GM19043 (cell line): ENCODE measurements at regions not wholly inside any gene's neighbourhood (a gene's known extent, or its start where the extent isn't known, plus 50 kb on each side); places are given as distances from the start of the nearest gene placed in this dataset.

Source experiments
- ATAC-seq: cut with Tn5 transposase; IDR thresholded peaks from one replicate; pipeline ENCODE4 v1.9.1; 2021; ENCODE audit warnings: low read depth; ENCODE audit not compliant: unreplicated experiment

DNA sequence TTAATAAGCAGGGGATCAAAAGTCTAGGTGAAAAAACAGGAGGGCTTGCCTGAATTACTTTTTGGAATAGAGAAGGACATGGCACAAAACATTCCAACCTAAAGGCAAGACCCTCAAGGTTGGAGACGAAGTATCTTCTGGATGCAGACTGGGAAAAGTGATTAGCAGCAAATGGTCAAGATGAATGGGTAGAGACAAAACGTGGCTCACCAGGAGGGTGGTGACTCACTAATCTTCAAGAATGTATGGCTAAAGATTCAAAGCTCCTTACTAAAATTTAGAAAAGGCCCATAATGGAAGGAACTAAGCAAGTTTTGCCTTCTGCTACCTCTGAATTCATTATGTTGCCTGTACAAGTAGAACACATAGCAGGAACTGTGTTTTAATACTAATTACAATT is 469.5 kb upstream of the RBFOX1 start:
- no peak for ATAC-seq

DNA sequence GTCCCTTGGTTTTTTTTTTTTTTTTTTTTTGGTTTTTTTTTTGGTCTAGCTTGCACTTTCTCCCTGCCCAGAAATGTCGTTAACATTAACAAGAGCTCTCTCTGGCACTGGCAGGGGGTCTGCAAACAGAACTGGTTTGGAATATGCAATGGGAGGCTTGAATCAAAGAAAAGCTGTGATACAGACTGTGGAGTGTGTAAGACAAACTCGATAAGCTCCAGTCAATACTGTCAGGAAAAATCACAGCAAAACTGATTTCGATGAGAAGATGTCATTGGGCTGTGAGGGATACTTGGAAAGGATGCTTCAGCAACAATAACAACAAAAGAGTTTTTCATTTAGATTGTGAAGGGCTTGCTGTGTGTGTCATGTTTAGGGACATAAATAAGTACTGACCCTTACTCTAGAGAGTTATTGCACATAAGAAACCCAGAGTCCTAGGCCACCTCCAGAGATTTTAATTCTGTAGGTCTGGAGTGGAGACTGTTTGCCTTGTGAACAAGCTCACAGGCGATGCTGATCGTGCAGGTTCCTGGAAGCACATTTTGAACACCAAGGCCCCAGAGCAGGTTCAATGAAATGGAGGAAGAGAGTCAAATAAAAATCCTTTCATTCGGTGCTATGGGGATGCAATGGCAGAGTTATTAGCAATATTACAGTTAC is 470.7 kb upstream of the RBFOX1 start:
- ATAC-seq: no peak

DNA sequence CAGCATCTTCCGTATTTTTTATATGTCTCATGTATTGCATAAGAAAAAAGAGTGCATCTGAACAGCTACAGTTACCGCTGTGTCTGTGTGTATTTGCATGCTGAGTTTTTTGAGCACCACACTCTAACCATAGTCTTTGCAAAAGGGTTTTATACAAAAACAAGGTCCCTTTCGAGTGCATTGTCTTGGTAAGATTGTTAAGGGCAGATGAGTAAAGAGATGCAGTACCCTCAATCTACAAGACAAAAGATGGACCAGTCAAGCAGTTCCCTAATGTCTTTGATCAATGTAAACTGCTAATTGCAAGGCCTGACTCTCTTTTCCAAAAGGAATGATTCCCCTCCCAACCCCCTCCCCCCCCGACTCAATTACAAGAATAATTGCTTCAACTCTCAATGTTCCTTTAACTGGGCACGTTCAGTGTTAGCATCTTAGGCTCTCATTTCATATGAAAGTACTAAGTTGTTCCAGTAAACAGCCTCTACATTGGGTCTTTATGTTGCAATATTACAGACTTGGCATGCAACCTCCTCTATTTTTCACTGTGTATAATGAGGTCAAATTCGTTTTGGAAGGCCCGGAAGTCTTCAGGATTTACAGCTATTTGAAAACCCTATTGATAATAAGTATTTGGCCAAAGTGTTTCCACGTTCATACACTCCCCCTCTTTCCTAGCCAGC is 471.4 kb upstream of the RBFOX1 start:
- no peak for ATAC-seq

DNA sequence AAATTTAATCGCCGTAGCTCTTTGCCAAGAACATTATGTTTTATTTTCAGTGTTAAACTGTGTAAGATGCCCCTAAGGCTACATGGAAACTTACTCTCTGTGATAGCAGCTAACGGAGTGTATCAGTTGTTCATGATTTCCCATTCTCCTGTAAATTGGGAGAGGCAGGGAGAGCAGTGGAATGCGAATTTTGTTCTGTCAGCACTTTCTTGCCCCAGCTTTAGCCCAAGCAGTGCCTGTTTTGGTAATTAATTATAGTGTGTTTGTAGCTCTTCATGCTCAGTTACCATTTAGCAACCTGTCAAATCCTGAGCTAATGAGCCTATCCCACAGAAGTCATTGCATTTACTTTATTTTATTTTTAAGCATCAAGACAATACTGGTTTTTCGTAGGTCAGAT is 475.1 kb upstream of the RBFOX1 start:
- no peak for ATAC-seq

DNA sequence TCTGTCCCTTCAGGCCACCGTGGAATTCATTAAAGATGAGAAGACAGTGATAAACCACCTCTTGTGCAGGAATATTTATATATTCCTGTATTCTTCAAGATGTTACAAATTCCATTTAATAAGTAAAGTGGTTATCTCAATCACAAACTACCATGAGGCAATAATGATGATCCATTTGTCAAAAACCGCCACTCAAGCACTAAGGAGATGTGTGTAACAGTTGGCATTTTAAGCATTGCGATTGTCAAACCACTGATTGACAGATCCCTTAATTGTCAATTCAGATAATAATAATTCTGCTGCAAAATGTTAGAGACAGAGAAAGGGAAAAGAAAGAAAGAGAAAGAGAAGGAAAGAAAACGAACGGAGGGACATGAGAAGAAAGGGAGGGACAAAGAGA is 476.1 kb upstream of the RBFOX1 start:
- ATAC-seq: no peak

DNA sequence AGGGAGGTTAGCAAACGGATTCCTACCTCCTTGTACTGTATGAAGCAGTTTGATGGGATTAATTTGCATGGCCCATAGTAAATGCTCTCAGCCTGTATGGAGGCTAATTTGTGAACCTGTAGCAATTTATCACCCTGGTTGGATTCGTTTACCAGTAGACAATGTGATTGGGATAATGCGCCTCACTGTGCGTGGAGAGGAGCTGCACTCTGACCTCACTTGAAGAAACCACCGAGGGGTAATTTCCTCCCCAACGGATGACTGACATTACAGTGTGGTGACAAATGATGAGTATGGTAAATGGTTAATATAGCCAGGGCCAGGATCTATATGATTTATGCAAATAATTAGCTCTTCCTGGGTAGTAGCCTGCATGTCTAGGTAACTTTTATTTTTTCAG is 479.1 kb upstream of the RBFOX1 start:
- ATAC-seq: no peak

DNA sequence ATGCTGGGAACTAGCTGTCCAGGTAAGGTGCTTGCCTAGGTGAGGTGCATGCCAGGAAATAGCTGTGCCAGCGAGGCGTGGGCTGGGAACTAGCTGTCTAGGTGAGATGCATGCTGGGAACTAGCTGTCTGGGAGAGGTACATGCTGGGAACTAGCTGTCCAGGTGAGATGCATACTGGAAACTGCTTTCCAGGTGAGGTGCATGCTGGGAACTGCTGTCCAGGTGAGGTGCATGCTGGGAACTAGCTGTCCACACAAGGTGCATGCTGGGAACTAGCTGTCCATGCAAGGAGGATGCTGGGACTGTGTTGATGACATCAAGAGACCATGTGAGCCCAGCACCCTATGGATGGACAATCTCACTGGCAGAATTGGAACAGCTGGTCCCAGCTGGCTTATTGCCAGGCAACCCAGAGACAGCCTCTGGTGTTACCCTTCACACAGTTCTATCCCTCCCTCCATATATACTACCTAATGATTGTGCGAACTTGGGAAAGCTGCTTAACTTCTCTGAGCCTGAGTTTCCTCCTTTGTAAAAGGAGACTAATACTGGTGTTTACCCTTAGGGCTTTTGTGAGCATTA is 479.9 kb upstream of the RBFOX1 start:
- no peak for ATAC-seq

DNA sequence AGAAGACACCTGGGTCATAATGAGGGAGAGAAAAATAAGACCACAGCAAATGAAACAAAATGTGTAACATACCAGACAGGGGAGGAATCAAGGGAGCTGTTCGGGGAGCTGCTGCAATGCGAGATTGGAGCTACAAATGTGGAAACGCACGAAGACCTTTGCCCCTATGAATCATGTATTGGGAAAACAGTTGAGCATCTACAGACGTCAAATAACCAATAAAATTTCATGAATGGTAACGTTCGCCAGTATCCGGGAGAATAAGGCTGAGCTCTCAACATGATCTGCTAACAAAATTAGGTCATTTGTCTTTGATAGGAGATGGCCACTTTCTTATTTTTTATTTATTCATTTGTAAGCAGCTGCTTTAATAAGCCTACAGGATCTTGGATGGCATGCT is 486.2 kb upstream of the RBFOX1 start:
- ATAC-seq: no peak

DNA sequence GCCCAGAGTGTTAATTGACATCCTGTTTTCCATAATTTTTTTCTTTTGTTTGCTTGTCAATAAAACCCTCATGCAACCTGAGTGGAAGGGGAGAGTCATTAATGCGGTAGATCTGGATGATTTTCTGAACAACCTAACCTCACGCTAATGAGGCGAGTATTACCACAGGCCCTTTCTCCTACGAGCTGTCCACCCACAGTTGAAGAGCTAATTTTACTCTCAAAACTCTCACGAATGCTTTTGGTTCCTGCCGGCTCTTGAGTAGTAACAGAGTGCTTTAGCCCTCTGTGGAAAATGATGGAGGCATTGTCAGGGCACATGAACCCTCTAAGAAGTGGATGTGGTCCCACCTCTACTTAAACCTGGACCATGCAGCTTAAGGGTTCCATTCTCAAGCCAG is 491.3 kb upstream of the RBFOX1 start:
- no peak for ATAC-seq

DNA sequence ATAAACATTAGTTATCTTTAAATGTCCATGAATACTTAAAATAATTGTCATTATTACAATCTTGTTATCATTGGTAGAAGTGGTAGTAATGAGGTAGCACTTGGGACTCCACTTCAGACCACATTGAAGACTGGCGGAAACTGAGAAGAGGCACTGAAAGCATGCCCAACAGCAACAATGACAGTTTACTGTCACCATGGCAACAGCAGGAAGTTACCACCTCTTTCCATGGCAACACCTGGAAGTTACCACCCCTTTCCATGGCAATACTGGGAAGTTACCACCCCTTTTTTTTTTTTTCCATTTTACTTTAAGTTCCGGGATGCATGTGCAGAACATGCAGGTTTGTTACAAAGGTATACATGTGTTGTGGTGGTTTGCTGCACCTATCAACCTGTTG is 494.9 kb upstream of the RBFOX1 start:
- no peak for ATAC-seq

DNA sequence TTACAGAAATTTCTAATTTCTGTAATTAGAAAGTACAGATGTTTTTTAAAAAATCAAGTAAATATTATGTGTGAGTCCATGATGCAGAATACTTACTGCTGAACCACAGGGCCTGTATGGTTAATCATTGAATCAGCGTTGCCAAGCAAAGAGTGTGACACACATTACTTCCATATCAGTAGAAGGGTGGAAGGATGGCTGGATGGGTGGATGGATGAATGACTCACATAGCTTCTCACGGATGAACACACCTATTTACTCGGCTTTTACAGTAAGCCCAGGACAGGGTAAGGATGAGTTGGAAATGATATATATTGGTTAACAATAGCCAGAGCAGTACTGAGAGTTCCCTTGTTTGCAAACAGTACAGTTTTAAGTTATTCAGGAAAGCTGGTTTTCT is 495.9 kb upstream of the RBFOX1 start:
- ATAC-seq: no peak

DNA sequence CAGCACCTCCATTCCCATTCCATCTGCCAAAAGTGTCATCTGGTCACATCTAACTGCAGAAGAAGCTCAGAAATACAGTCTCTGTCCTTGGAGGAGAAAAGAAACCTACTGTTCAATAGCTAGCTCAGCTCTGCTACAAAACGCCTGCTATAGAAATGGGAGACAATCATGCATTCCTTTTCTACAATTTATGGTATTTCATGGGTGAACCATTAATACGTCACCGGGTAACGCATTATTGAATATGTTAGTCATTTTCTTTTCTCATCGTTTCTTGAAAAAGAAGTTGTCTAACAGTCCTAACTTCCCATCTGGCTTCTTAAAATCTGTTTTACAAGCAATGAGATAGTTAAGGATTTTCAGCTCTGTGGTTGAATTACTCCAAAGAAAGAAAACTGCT is 496.7 kb upstream of the RBFOX1 start:
- no peak for ATAC-seq

DNA sequence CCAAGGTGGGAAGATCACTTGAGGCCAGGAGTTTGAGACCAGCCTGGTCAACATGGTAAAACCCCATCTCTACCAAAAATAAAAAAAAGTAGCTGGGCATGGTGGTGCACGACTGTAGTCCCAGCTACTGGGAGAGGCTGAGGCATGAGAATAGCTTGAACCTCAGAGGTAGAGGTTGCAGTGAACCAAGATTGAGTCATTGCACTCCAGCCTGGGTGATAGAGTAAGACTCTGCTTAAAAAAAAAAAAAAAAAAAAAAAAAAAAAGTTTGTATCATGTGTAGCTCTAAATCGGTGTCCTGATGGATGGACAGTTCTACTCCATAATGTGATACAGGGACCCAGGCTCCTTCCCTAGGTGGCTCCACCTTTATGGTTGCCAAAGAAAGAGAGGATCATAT is 497.1 kb upstream of the RBFOX1 start:
- ATAC-seq: no peak

DNA sequence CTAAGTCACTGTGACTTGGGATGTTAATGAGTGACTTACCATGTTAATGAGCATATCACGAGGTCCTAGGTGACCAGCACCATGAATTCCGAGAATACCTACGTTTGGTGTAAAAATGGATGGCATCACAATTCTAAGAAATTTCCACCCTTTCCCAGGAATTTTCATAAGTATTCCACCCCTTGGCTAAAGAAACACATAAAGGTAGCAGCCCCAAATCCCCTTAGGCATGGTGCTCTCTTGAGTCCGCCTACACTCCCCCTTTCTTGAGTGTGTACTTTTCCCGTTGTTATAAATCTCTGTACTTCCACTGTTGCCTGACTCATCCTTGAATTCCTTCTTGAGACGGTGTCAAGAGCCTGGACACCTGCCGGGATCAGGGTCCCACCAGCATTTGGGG is 504.0 kb upstream of the RBFOX1 start:
- ATAC-seq: no peak

DNA sequence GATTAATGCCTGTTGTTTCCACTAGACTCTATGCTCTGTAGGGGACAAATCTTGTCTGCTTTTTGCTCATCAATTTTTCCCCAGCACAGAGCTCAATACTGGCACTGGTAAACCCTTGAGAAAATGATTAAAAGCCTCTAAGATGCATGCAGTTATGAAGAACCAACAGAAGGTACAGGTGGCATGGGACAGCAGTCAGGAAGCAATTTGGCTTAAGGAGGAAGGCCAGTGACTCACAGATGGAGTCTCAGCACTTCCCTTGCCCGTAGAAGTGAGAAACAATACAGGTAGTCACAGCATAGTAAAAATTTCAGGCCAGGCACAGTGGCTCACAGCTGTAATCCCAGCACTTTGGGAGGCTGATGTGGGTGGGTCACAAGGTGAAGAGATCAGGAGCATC is 504.7 kb upstream of the RBFOX1 start:
- ATAC-seq: no peak

DNA sequence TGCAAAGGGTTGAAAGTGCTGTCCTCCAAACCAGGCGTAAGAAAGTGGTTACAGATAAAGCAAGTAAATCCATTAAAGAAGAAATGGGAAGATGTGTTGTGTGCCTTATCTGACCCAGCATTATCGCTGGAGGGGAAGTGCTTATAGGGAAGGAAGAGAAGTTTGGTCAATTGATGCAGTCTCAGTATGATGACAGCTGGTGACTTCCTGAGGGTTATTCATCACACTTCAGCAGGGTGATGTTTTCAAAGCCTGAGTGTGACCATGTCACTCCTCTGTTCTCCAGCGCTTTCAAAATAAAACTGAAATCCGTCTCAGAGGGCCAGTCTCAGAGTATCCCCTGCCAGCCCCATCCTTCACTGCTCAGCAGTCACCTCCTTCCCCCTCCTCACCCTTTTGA is 505.4 kb upstream of the RBFOX1 start:
- ATAC-seq: no peak

DNA sequence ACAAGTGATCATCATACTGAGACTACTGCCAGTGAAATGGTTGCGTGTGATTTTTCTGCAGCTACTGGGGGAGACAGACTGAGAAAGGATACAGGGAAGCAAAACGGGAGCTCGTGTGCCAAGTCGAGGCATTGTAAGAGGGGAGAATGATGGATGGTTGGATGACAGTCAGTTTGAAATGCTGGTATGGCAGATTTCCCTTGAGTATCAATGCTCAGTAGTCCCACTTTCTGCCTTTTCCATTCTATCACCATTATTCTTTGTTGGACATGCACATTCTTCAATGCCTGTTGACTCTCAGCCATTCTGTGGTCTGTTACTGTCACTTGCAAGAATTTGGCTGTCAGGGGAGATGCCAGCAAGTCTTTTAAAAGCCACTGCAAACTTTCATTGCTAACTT is 510.6 kb upstream of the RBFOX1 start:
- no peak for ATAC-seq

DNA sequence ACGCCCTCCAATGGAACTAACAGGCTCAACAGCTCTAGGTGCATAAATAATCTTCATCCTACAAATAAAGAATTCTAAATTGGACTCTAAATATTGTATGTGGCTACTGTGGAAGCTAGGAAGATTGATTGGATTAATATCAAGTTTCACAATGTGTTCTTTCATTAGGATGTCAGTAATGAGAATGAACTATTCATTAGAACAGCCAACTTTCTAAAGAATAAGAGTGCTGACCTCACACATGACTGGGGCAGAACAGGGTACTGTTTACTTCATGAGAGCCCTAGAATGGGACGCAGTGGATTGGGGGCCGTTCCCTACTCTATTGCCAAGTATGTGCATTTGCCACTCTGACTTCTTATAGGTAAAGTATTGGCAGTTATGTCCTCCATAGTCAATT is 528.2 kb upstream of the RBFOX1 start:
- no peak for ATAC-seq

DNA sequence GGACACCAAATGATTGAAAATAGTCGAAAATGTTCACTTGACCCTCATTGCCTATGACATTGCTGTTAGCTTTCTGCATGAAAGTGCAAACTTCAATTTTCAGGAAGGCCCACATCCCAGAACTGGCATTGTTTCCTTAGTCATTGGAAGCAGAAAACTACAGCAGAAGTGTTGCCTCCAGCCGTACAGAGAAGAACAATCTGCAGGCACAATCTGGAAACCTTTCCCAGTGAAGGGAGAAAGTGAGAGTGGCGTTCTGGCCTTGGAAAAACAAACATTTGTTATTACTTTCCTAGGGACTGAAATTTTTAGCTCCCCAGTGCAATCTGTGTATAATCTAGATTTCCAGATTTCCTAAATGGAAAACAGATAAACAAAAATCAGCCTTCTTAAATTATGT is 529.5 kb upstream of the RBFOX1 start:
- ATAC-seq: no peak

DNA sequence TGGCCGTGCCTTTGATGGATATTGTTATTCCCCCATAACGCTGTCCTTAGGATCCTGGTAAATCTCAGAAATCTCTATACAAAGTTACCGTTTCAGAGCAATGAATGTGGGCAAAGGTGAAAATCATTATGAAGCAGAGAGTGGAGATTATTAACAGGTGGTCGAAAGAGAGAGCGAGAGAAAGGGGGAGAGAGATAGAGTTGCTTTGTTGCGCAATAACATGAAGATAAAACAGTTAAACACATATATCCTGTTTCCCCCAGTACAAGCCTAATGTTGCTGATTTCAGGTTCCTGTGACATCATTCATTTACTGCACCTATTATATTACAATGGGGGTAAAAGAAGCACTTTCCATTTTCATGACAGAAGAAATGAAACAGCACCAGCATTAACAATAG is 535.4 kb upstream of the RBFOX1 start:
- no peak for ATAC-seq

DNA sequence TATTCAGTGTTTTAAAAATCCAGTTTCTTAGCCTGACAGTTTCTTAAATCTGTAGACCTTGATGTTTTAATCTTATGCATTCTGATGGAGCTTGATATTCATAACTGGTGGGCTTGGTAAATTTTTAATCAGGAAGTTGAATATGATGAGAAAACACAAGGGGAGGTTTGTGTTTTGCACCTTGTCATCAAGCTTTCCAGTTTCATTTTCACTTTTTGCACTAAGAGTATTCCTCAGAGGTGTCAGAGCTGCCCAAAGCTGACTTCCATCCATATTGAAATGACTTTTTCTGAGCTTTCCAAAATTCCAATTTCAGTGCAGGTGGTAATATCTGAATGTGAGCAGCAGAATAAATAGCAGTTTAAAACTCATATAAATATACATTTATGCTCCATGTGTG is 555.0 kb upstream of the RBFOX1 start:
- no peak for ATAC-seq

DNA sequence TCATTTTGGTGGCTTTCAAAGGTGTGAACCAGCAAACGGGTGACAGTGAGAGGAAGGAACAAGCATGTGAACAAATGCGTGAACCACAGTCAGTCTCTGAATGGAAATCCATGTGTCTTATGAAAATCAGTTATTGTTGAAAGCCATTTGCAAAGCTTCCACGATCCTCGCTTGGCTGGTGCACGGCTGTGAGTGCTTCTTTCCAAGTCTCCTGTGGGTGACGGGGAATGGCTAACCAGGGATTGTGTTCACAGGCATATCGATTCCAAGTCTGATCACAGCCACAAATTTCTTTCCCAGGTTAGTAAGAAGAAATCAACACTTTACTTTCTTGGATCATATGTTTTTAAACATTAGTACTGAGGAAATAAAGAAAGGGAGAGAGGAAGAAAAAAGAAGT is 556.9 kb upstream of the RBFOX1 start:
- no peak for ATAC-seq
